GM10266 (cell line): ENCODE measurements at regions not wholly inside any gene's neighbourhood (a gene's known extent, or its start where the extent isn't known, plus 50 kb on each side); places are given as distances from the start of the nearest gene placed in this dataset.

Source experiments
- DNase-seq: peaks from one replicate; pipeline ENCODE4 v3.0.0; 2012; ENCODE audit errors: extremely low spot score
- TF ChIP-seq, protein P1 (sequence below): IDR thresholded peaks from 2 replicates; pipeline ENCODE4 v1.5.1; 2012; ENCODE audit warnings: mild to moderate bottlenecking, low read depth; ENCODE audit not compliant: control insufficient read depth, insufficient read depth; ENCODE audit errors: missing control alignments

- TF ChIP-seq, protein P1, sequence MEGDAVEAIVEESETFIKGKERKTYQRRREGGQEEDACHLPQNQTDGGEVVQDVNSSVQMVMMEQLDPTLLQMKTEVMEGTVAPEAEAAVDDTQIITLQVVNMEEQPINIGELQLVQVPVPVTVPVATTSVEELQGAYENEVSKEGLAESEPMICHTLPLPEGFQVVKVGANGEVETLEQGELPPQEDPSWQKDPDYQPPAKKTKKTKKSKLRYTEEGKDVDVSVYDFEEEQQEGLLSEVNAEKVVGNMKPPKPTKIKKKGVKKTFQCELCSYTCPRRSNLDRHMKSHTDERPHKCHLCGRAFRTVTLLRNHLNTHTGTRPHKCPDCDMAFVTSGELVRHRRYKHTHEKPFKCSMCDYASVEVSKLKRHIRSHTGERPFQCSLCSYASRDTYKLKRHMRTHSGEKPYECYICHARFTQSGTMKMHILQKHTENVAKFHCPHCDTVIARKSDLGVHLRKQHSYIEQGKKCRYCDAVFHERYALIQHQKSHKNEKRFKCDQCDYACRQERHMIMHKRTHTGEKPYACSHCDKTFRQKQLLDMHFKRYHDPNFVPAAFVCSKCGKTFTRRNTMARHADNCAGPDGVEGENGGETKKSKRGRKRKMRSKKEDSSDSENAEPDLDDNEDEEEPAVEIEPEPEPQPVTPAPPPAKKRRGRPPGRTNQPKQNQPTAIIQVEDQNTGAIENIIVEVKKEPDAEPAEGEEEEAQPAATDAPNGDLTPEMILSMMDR, result no peak
- no peak for DNase-seq
These were observed 445.6 kb upstream of the SPRED2 start for GRCh38 chr2:65878011-65878340.

- TF ChIP-seq, protein P1, result no peak
- no peak for DNase-seq
These were observed 445.1 kb upstream of the SPRED2 start for GRCh38 chr2:65877331-65878010.

DNA sequence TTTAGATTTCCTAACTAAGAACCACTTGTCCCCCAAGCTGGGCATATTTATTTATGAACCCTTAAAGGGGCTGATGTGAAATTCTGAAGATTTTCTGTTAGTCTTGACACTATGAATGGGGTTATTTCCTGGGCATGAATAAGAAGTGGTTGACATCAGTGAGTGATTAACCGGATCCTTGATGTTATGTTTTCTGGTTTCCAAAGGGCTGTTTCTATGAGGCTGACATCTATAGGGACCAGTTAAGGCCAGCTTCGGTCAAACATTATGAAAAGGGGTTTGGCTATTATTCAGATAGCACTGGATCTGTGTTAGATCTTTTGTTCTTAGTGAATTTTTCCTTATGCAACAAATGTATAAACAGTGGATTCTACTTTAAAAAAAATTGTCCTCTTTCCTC lies 443.7 kb upstream of the SPRED2 start:
- no peak for DNase-seq

DNA sequence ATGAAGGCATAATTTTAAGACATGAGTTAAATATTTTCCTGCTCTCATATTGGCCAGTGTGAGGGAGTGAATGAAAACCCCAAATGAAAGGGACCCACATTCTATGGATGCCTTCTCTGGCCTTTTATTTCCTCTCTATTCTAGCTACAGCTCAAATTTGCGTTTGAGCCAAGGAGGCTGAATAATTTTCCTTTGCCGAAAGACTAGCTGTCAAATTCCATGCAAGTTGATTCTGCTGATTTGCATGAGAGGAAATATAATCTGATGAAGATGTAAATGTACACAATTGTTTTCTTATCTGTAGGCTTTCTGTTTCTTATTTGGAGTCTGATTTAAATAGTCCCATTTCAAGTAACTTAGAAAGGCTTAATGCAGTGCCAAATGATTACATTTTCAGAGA lies 438.4 kb upstream of the SPRED2 start:
- TF ChIP-seq, protein P1, result no peak
- DNase-seq, result no peak

More for the DNA sequence above, 443.7 kb upstream of the SPRED2 start:
- TF ChIP-seq, protein P1, result no peak

DNA sequence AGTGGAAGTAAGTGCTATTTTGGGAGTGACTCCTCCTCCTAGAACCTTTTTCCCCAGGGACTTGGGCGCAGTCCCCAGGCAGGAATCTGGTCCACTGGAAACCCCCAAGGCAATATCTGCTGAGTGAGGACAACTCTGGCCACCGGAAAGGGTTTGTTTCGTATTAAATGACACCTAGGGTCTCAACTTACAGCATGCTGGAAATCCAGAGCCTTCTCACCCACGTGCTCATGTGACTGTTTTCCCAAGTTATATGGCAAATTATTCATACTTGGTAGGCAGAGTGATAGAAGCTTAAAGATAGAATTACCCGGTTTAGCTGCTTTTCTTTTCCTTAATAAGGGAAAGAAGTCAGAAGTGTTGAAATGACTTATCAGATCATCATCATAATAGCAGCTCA lies 436.9 kb upstream of the SPRED2 start:
- TF ChIP-seq, protein P1, result no peak
- no peak for DNase-seq

GRCh38 chr2:65868177-65868576 lies 435.8 kb upstream of the SPRED2 start:
- DNase-seq, result no peak
- TF ChIP-seq, protein P1, result no peak

GRCh38 chr2:65867446-65867845 lies 435.0 kb upstream of the SPRED2 start:
- no peak for DNase-seq
- TF ChIP-seq, protein P1, result no peak
